Keratinocyte (primary cell): ENCODE measurements at regions not wholly inside any gene's neighbourhood (a gene's known extent, or its start where the extent isn't known, plus 50 kb on each side); places are given as distances from the start of the nearest gene placed in this dataset.

ENCODE experiments used
- EZH2 ChIP-seq: IDR thresholded peaks from one replicate; pipeline ENCODE4 v1.6.1; 2012; ENCODE audit warnings: inconsistent platforms, mild to moderate bottlenecking, low read length, moderate library complexity
- TF ChIP-seq, protein P1 (sequence below), 3 experiments: IDR thresholded peaks in 1 of 3; conservative IDR thresholded peaks in 1 of 3; optimal IDR thresholded peaks in 1 of 3; 2 replicates in 2 of 3; 3 replicates in 1 of 3; pipeline versions ENCODE3 to v1.5.1; 2011; ENCODE audit warnings: low read length in 3 of 3, mild to moderate bottlenecking in 3 of 3, moderate library complexity in 2 of 3, control low read depth in 1 of 3, inconsistent platforms in 1 of 3; ENCODE audit not compliant: insufficient read depth in 2 of 3; ENCODE audit errors: extremely low read depth in 1 of 3

DNA sequence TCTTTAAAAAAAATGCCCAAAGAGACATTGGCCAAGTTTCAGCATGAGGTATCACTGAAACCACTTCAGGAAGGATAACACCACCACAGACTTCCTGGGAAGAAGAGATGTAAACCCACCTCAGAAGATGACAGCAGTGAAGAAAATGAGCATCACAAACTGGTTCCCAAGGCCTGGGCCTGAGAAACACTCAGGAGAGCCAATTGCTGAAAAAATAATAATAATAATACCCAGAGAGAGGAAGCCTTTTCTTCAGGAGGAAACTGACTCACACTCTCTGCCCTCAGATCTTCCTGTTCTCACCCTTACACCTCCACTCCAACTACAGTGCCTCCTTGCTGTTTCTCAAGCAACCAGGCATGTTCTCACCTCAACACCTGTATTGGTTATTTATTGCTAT, 68.1 kb upstream of the MAFB start:
- no peak for TF ChIP-seq EZH2
- TF ChIP-seq, protein P1, sequence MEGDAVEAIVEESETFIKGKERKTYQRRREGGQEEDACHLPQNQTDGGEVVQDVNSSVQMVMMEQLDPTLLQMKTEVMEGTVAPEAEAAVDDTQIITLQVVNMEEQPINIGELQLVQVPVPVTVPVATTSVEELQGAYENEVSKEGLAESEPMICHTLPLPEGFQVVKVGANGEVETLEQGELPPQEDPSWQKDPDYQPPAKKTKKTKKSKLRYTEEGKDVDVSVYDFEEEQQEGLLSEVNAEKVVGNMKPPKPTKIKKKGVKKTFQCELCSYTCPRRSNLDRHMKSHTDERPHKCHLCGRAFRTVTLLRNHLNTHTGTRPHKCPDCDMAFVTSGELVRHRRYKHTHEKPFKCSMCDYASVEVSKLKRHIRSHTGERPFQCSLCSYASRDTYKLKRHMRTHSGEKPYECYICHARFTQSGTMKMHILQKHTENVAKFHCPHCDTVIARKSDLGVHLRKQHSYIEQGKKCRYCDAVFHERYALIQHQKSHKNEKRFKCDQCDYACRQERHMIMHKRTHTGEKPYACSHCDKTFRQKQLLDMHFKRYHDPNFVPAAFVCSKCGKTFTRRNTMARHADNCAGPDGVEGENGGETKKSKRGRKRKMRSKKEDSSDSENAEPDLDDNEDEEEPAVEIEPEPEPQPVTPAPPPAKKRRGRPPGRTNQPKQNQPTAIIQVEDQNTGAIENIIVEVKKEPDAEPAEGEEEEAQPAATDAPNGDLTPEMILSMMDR (optimal IDR thresholded peaks at IDR 0.05 in 1 of 3, IDR thresholded peaks at IDR 0.05 in 1 of 3, conservative IDR thresholded peaks at IDR 0.05 in 1 of 3; ENCODE audit: extremely low read depth in 1 of 3, insufficient read depth in 2 of 3, low read length in 3 of 3), result peak in 1 of 3 experiments; percentile 3
